Daoy (cell line): ENCODE measurements at regions not wholly inside any gene's neighbourhood (a gene's known extent, or its start where the extent isn't known, plus 50 kb on each side); places are given as distances from the start of the nearest gene placed in this dataset.
A peak's percentile ranks its signal among the peaks of the same experiment; 100 is the strongest.

Source experiments
- DNase-seq: peaks from one replicate; pipeline ENCODE4 v3.0.0-alpha.2; 2015; ENCODE audit warnings: low read depth

GRCh38 chr6:170178561-170179477 is 112.1 kb downstream of the DLL1 start:
- peak; percentile 13 for DNase-seq

DNA sequence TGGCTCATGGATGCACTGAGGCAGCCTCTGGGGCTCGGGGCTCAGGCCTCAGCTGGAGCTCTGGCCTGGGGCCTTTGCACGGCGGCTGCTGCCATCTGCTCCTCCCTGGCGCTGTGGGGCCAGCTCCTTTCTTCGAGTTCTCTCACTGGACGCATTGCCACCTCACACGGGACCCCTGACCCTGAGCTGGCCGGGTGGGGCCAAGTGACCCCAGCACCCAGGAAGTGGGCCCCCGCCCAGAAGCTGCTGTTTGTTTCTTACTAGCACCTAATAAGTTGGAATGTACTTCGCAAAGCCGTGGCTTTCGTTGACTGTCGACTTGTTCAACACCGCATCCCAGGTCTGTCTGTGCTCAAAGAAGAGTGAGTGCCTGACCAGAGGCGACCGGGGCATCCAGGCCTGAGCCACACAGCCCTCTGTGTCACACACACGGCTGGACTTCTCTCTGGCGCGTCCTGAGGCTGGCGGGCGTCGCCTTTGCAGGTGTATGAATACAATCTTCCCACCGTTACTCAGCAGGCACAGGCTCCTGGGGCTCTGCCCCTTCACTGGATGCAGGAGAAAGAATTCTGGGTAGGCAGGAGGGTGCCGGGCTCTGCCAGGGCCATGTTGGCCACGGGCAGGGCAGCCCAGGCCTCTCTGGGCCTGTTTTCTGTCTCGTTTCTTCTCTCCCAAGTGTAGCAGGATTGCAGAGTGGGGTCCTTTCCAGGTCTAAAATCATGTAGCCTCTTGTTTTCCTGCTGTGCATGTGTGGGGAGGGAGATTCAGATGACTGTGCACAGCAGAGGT is 112.9 kb downstream of the DLL1 start:
- peak; percentile 11 for DNase-seq

- DNase-seq, result peak; percentile 39
Observed at GRCh38 chr6:170176898-170177771, 113.7 kb downstream of the DLL1 start.

- DNase-seq, result peak; percentile 30
Observed at GRCh38 chr6:170176136-170176897, 114.6 kb downstream of the DLL1 start.

DNA sequence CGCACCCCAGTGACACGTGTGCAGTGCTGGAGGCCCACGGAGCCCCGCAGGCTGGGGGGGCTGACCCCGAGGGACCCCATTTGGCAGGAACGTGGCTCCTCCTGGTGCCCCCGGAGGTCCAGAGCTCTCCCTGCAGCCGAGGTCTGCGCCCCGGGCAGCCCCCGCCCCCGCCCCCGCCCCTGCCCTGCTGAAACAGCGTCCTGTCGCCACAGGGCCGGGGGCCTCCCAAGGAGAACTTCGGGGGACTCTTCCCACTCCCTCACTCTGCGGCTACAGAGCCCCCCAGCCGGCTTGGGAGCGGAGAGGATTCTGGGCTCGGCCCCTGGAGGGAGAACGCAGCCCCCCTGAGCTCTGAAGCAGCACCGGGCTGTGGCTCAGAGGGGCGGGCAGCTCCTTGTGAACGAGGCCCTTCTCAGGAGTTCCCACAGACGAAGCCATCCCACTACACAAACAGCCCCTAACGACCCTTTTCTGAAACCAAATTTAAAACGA is 115.2 kb downstream of the DLL1 start:
- DNase-seq, result peak; percentile 1

DNA sequence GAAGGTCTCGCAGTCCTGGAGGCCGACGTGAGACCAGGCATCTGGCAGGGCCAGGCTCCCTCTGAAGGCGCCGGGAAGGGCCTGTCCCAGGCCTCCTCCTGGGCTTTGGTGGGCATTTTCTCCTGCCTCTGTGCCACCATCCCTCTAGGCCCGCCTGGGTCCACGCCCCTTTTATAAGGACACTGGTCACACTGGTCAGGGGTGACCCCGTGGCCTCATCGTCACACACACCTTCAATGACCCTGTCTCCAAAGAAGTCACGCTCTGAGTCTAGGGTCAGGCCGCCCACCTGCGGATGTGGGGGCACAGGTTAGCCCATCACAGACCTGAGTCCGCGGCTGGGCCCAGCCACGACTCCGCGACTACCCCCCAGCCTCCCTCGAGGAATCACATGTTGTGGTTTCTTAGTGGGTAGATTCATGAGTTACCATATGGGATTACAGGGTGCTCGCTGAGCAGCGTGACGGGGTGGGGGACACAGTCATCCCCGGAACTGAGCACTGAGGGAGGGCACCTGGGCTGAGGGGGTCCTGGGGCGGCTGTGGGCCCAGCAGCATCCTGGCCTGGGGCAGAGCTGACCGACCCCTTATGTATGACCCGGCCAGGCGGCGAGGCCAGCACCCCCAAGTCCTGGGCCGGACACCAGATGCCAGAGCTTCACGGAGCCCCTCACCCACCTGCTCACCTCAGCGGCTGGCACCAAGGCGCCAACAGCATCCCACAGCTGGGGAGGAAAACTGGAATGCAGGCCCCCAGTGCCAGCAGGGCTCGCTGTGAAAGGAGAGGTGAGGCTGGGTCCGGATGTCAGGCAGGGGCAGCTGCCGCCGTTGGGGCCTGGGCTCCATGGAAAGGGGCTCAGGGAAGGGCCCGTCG is 115.9 kb downstream of the DLL1 start:
- DNase-seq, result peak; percentile 3

- peak; percentile 6 for DNase-seq
Observed at GRCh38 chr6:170174124-170174770, 116.6 kb downstream of the DLL1 start.

GRCh38 chr6:170173335-170173881 is 117.5 kb downstream of the DLL1 start:
- peak; percentile 2 for DNase-seq

GRCh38 chr6:170172825-170173256 is 118.0 kb downstream of the DLL1 start:
- DNase-seq, result peak; percentile 3

GRCh38 chr6:170172392-170172791 is 118.5 kb downstream of the DLL1 start:
- peak; percentile 0 for DNase-seq

GRCh38 chr6:170167657-170168159 is 123.2 kb downstream of the DLL1 start:
- no peak for DNase-seq

DNA sequence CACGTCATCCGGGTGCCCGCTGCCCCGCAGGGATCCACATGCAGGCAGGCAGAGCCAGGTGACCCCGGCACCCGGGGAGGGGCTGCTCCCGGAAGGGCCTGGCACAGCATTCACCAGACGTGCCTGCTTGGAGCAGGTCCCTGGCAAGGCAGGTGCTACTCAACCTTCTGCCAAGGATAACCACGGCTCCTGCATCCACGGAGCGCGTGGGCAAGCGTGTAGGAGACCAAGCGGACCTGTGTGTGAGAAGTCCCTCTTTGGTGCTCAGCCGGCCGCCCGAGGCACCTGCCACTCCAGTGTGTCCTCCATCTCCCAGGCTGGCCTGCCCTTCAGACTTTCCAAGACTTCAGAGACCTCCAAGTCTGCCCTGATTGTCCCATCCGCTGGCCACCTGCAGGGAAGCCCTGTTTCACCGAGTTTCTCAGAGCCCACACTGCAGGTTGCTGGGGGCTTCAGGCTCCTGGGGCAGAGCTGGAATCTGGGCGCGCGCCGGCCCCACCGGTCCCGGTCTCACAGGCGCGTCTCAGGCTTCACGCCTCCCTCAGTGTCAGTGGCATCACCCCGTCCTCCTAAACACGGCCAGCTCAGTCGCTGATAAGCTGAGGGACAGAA is 124.3 kb downstream of the DLL1 start:
- DNase-seq, result no peak

GRCh38 chr6:170165471-170166117 is 125.3 kb downstream of the DLL1 start:
- DNase-seq, result no peak

DNA sequence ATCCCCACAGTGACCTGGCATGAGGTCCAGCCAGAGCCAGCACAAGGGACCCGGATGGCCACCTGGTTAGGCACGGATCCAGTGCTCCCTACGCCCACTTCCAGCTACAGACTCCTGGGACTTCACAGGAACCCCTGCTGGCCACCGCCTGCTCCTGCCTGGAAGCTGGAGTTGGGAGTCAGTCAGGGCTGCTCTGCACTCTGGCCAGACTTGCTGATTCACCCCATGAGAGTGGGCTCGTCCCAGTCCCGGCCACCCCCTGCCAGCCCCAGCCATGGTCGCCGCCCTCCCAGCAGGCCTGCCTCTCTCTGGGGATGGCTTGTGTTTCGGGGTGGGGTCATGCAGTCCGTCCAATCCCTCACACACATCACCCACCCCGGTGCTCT is 125.8 kb downstream of the DLL1 start:
- peak; percentile 37 for DNase-seq

GRCh38 chr6:170164271-170164900 is 126.5 kb downstream of the DLL1 start:
- no peak for DNase-seq

DNA sequence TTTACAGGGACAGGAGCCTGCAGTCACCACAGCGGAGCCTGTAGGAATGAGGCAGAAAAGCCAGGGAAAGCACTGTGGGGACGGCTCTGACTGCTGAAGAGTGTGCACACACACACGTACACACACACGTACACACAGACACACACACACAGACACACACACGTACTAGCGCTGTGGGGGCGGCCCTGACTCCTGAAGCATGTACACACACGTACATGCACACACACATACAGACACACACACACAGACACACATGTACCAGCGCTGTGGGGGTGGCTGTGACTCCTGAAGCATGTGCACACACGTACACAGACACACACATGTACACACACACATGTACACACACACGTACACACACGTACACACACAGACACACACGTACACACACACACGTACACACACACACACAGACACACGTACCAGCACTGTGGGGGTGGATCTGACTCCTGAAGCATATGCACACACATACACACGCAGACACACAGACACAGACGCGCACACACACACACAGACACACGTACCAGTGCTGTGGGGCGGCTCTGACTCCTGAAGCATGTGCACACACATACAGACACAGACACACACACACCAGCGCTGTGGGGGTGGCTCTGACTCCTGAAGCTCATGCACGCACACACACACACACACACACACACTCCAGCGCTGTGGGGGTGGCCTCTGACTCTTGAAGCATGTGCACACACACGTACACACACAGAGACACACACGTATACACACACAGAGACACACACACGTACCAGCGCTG is 127.3 kb downstream of the DLL1 start:
- DNase-seq, result no peak
